NCI-H2171 (cell line): ENCODE measurements at regions not wholly inside any gene's neighbourhood (a gene's known extent, or its start where the extent isn't known, plus 50 kb on each side); places are given as distances from the start of the nearest gene placed in this dataset.
"Not testable (repeated sequence)": the region's sequence is repeated elsewhere in the genome, so short reads cannot be mapped to it uniquely, and the experiment has no call there.

ENCODE experiments used
- DNase-seq: peaks from one replicate; lab custom pipeline; 2025; lab: John Stamatoyannopoulos, UW

DNA sequence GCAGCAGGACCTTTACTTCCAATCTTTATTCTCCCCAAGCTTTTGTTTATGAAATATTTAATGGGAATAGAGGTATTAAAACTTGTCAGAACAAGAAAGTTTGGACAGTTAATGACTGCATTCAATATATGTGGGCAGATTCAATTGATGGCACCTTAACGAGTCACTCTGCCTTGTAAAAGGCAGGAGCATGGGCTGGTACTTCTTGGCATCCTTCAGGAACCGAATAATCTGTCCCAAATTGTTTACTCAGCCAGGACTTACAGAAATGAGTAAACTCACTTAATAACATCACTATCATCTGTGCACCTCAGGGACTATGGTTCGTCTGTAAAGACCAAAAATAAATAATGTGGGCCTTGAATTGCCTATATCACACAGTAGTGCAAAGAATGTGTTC, 1280.3 kb upstream of the TMEFF2 start:
- no peak for DNase-seq

DNA sequence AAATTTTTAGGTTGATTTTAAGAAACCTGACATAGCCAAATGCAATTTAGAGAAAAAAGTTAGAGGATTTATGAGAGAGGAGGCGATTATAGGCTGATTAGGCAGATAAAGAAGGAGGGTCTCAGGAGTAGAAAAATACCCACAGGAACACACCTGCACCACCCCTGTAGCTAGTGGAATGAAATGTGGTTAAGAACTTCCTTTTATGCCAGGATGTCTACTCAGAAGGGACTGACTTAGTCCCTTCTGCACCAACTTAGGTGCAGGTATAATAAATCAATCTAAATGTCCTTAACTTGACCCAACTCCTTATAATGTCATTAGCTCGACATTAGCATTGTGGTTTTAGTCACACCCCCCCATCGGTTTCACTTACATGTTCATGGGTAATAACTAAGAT, 1274.5 kb upstream of the TMEFF2 start:
- DNase-seq: no peak

DNA sequence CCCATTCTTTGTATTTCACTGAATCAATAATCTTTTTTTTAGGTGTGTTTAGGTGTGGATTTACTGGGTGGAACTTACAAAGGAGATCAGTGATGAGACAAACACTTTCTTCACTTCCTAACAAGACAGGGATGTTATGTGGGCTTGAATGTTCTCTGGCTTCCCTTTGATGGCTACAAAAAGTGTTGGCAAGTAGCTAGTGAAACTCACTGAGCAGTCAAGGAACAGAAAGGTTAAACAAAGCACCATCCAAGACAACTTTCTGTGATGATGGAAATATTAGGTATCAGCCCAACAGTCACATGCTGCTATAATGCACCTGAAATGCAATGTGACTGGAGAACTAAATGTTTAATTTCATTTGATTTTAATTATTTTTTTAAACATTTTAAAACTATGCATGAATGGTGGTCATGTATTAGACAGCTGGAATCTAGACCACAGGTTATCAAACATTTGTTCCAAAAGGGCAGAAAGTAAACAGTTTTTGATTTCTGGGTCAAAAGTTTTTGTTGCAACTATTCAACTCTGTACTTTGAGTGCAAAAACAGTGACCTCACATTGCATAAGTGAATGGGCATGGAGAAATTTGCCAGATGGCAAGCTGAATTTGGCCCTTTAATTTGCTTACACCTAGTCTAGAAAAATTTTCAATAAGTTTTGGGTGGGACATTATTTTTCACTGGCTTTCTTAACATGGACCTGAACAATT, 1272.7 kb upstream of the TMEFF2 start:
- DNase-seq: no peak

DNA sequence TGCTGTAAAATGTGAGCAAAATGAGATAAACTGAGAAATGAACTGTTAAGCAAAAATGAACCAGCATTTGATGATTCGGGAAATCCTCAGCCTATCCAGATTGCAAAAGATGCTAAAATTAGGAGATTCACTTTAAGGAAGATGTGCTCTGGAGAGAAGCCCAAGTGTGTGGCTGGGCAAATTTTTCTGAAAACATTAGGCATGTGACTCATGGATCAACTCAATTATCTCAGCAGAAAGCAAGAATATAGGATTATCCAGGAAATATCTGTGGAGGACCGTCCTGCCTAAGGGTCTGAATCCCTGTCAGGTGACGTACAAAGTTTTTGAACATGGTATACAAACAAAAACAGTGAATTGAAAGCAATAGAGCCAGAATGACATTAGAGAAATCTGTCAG, 1268.3 kb upstream of the TMEFF2 start:
- DNase-seq: no peak

DNA sequence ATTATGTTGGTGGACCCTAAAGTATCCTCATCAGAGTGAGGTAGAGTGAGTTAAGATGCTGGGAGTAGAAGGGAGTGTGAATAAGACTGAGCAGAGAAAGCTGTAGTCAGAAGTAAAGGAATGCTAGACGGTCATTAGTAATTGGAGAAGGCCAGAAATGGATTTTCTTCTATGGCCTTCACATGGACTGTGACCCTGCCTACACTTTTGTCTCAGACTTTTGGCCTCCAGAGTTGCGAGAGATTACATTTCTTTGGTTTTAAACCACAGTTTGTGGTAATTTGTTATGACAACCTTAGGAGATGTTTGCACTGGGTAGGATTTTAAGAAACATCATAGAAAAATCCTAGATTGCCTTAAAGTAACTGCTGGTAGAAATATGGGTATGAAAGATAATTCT, 1267.7 kb upstream of the TMEFF2 start:
- DNase-seq: no peak

DNA sequence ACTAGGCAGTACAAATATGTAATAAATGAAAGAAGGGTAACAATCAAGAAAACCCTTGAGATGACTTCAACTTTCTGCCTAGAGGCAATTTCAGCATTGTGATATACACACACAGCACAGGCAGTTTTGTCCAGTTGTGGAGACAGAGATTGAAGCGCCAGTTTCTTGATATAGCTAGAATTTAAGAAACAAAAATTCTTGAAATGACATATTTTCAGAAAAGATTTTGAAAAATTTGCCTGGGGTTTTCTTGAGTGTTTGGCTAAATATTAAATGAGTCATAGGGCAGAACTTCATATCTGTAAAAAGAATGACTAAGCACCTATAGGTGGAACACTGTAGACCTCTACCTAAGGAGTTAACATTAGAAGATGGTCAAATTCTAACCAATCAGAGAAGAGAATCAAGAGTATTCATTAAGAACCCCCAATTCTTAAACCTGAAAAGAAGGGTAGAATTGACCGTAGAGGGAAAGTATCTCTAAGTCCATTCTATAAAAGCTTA, 1266.8 kb upstream of the TMEFF2 start:
- DNase-seq: no peak

DNA sequence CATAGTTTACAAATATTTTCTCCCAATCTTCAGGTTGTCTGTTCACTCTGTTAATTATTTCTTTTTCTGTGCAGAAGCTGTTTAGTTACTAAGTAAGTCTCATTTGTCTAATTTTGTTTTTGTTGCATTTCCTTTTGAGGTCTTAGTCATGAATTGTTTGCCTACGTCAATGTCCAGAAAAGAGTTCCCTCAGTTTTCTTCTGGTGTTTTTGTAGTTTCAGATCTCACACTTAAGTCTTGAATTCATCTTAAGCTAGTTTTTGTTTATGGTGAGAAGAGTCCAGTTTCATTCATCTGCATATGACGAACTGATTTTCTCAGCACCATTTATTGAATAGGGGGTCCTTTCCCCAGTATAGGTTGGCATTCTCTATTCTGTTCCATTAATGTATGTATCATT, 1252.2 kb upstream of the TMEFF2 start:
- no peak for DNase-seq

DNA sequence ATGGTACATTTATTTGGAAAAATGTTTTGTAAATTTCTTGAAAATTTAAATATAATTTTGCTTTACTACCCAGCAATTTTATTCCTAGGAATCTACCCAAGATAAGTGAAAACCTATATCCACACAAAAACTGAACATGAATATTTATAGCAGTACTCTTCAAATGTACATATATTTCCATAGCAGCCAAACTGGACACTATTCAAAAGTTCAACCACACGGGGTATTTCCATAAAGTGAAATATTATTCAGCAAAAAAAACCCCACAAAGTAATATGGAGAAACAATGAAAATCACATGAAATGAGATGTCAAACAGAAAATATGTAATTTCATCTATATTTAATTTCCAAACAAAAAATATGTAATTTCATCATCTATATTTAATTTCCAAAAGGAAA, 1247.6 kb upstream of the TMEFF2 start:
- DNase-seq: no peak

DNA sequence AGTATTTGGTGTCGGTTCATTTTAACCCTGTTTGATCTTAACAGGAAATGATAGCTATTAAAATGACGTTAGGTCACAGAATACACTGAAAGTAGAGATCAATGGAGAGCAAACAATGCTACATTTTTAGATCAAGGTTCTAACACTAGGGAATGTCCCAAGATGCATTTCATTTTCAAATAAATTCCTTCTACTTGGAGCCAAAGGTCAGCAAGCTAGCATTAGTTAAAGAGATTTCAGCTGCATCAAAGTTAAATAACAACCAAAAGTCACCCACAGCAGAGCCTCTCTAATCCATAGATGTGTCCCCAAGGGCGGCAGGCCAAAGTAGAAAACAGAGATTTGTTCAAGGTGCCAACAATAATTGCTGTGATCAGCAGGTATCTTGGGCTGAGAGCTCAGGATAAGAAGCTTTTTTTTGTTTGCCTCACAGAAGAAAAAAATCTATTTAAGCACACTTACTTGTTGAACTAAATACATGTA, 1233.6 kb upstream of the TMEFF2 start:
- no peak for DNase-seq

DNA sequence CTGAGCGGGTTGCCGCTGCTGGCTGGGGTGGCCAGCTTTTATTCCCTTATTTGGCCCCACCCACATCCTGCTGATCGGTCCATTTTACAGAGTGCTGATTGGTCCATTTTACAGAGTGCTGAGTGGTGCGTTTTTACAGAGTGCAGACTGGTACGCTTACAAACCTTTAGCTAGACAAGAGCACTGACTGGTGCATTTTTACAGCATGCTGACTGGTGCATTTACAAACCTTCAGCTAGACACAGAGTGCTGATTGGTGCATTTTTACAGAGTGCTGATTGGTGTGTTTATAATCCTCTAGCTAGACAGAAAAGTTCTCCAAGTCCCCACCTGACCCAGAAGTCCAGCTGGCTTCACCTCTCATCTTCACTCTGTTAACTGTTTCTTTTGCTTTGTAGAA, 1217.6 kb upstream of the TMEFF2 start:
- not testable (repeated sequence) for DNase-seq

DNA sequence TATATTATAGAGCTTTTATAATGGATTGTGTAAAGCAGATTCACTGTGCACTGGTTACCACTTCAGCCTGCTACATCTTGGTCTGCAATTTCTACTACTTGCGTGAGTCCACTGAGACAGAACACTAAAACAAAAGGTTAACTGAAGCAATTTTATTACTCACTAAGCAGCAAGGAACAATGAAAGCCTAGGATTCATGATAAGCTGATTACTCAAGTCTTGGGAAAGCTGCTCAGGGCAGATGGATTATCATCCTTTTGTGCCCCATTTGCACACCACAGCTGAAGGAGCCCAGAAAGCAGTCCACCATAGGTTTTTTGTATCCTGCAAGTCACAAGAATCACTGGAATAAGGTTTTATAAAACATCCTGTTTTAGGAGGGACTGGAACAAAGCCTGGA, 1215.2 kb upstream of the TMEFF2 start:
- DNase-seq: no peak

DNA sequence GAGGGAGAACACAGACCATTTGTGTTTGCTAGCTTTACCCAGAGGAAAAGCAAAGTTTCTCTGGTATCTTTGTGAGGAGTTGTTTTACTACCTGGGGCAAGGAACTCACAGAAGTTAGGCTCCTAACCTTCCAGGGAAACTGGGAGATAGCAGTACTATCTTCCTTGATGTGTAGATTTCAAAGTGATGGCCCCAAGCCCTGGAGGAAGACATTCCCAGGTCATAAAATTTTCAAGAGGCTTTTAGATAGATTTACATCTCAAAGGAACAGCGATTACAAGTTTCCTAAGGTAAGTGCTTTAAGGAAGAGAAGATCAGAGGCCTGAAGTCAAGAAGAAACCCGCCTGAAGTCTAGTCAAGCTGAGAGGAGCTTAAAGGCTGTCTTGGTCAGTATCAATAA, 1187.8 kb upstream of the TMEFF2 start:
- DNase-seq: no peak

DNA sequence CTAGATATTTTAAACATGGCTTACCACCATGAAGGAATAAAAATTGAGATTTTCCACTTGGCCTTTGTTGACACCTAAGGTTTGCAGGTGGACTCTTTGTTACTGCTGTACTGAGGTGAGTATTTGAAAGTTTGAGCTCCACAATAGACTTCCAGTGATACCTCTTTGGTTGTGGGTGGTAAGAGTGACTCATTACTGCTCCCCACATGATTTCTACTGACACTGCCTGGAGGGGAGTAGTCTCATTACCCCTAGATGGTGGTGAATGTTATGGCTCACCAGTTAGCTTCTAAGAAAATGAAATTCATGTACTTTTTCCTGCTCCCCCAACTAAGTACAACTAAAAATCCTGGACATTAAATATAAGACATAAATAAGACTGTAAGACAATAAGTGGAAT, 1183.1 kb upstream of the TMEFF2 start:
- DNase-seq: no peak

DNA sequence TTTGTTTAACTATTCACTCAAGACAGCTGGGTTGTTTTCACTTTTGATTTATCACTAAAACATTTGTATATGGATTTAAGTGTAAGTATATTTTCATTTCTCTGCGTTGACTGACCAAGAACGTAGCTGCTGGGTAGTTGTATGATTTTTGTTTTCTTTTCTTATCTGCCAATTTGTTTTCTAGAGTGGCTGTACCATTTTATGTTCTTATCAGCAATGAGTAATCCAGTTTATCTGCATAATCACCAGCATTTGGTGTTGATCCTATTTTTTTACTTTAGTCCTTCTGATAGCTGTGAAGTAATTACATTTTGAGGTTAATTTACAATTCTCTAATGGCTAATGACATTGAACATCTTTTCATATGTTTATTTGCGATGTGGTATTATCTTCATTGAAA, 1178.4 kb upstream of the TMEFF2 start:
- no peak for DNase-seq

DNA sequence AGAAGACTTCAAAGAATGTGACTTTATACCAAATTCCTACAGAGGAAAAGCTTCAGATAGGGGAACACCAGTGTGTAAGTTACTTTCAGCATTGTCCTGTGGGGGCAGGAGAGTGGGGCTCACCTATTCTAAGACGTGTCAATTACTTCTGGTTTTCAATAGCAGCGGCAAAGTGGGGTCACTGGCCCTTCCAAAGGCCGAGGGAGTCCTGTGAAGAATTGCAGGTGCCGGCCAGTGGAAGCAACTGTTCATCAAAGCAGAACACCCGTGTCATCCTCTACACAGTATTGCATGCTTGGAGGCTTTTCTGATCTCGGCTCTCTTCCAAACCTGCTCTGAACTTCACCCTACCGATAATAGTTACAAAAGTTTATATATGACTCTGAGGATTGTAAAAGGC, 1176.5 kb upstream of the TMEFF2 start:
- no peak for DNase-seq

DNA sequence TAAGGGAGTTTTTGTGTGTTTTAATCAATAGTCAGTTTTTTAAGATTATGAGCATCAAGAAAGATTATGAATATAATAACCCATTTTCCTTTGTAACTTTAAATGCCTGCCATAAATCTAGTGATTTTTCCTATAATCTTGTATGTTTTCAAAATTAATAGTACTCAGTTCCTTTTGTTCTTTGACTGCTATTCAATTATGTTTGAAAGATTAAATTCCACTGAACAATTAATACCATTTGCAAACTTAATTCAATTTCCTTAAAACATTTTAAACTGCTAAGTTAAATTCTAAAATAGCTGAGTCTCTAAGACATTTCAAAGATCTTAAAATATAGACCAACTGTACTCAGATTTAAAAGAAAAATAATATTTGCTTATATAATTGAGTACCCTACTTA, 1173.9 kb upstream of the TMEFF2 start:
- DNase-seq: no peak

DNA sequence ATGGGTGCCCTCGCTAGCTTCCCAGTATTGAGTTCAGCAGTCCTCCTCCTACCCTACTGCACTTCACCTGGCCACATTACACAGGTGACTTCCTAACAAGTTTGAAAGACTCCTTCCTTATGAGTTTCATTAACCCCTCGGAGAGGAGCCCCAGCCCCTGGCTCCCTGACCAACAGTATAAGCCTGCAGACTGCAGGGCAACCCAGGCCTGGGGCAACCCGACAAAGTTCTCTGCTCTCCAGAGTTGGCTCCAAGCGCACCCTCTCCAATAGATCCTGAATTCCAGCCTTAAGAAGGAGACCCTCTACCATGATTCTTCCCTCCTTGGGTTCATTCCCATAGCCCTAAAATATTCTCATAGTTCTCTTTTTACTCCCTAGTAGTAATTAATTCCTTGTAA, 1162.8 kb upstream of the TMEFF2 start:
- DNase-seq: no peak

DNA sequence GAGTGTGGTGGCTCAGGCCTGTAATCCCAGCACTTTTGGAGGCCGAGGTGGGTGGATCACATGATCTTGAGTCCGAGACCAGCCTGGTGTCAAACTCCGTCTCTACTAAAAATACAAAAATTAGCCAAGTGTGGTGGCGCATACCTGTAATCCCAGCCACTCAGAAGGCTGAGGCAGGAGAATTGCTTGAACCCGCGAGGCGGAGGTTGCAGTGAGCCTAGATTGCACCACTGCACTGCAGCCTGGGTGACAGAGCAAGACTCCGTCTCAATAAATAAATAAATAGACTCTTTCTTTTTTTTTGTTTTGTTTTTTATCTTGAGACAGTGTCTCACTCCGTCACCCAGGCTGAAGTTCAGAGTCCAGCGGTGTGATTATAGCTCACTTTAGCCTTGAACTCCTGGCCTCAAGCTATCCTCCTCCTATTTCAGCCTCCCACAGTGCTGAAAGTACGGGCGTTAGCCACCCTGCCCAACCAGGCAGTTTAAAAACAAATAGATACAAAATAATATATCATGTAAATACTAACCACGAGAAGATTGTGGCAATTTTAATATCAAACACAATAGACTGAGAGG, 1158.0 kb upstream of the TMEFF2 start:
- DNase-seq: not testable (repeated sequence)

DNA sequence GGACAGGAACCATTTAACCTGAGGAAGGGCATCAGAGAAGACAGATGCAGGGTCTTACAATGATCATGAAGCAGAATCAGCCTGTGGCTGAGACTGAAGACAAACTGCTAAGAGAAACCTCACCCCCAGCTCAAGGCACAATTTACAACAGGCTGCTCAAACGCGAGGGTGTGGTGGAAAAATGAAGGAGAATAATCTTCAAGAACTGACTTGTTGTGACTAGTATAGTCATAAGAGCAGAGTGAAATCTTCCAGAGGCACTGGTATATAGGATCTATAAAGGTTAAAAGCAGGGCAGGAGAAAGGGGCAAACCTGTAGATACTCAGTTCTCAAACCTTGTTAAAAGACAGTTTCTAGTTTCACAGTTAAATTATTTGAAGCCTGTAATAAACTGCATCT, 1155.8 kb upstream of the TMEFF2 start:
- DNase-seq: no peak

DNA sequence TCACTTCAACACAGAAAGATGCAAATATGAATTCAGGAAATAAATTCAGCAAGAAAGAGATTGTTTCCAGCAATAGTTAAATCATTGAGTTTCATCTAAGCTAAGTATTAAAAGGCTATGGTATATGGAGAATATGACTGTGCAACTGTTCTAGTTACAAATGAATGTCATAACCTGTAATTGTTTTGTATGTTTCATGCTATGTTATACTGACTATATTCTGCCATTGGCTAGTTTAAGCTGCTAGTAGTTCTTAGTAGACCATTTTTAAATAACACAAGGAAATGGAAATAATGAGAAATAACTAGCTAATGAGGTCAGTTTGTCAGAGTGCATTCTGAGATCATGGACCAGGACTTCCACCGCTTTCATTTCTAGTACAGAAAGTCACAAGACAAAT, 1154.9 kb upstream of the TMEFF2 start:
- DNase-seq: no peak

DNA sequence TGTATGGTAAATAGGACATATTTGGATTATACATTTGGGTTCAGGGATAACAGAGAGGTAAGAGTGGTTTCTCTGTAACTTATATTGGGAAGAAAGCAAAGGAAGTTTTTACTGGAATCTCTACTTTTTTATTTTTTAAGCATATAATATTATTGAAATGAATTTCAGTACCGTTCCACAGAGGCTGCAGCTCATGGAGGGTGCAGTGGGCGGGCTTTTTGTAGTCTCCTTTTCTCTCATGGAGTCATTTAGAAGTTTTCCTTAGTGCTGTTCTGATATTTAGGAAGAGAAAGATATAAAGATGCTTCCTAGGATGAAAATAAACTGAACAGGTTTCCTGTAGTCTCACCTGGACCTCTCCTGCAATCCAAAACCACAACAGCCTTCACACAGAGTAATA, 1153.3 kb upstream of the TMEFF2 start:
- DNase-seq: no peak

DNA sequence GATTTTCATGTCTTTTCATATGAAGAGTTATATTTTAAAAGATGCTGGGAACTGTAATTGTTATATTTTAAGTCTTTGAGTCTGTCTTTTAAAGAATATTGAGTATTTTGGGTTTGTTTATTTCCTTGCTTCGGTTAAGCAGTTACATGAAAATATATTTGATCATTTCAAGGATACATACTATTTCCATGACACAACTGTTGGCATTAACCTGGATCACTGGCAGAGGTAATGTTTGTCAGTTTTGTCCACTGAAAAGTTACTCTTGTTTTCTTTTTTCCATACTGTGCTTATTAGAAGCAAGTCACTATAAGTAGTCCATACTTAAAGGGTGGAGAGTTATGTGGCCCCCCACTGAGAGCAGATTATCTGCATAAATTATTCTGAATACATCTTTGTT, 1142.0 kb upstream of the TMEFF2 start:
- no peak for DNase-seq

DNA sequence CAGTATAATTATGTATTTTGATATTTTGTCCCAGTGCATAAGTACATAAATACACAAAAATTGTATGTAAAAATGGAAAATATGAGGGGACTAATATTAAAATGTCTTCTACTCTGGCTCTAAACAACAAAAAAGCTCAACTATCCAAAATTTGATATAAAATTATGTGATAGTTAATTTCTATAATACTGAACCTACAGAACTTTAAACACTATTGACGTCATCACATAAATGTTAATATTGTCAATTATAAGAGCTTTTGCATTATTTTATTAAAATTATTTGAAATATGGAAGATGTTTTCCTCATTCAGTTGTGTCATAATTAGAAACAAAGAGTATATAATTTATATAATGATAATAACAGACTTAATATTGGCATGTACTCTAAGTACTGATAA, 1139.7 kb upstream of the TMEFF2 start:
- DNase-seq: no peak

DNA sequence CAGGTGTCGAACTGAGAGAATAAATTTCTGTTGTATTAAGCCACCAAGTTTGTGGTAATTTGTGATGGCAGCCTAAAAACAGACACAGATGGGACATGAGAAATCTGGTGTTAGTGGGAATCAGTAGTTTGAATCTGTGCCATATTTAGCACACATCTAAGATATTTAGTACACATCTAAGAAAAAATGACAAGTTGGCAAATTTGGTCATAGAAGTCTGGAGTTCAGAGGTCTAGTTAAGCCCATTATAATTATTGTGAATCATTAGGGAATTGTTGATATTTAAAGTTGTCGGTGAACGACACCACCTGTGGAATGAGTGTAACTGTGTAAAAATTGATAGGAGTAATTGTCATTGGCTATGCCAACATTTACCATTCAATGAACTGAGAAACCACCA, 1138.8 kb upstream of the TMEFF2 start:
- no peak for DNase-seq
